ENCODE measurements at regions not wholly inside any gene's neighbourhood (a gene's known extent, or its start where the extent isn't known, plus 50 kb on each side); places are given as distances from the start of the nearest gene placed in this dataset.
A peak's percentile ranks its signal among the peaks of the same experiment; 100 is the strongest.

DNA sequence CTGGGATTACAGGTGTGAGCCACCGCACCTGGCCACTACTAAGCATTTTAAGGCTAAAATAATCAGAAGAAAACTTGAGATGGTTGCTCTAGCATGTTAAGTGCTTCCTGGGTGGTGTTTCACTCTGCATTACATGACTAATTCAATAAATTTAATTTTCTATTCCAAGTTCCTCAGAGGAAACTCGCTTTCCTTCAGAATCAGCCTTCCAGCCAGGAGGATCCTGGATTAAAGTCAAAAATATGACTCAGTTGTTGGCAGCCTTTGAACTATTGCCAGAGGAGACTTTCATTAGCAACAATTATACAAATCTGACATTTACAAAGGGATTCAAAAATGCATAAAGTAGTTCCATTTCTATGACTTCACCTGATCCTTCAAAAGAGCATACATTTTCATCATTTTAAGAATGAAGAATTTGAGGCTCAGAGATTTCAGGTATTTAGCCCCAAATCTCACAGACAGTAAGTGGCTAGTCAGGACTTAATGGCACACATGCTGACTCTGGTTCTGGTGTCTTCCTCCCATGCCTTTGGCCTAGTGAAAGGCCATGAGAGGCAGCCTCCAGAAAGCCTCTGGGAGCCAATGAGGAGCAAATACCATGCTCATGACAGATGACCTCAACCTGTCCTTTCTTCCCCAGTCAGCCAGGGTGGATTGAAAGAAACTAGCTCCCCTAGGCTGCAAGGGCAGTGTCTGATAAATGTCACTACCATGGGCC lies 115.7 kb downstream of the MAP3K21 start:
- no peak overlapping the region for H3K18ac ChIP-seq (ENCODE audit: low read length)
- H3K27ac ChIP-seq (replicated peaks; ENCODE audit: low read length) = no peak overlapping the region
- no peaks in the 10 kb centered on the region for H3K27me3 ChIP-seq (ENCODE audit: control insufficient read depth in 3 of 3, insufficient read depth in 3 of 3, low read depth in 1 of 3, low read length in 3 of 3)
- H3K79me1 ChIP-seq (ENCODE audit: low read depth, low read length) = no peaks in the 10 kb centered on the region
- H2AK5ac ChIP-seq (ENCODE audit: low read depth, low read length) = no peak overlapping the region
- H4K8ac ChIP-seq (ENCODE audit: low read depth, low read length) = no peak overlapping the region
- H2BK5ac ChIP-seq (ENCODE audit: low read length) = no peak overlapping the region
- no peak overlapping the region for H2AFZ ChIP-seq (ENCODE audit: low read length)
- H3K36me3 ChIP-seq (replicated peaks in 1 of 2; ENCODE audit: control insufficient read depth in 2 of 2, insufficient read depth in 2 of 2, low read length in 2 of 2) = no peaks in the 10 kb centered on the region
- no peak overlapping the region for H3K4ac ChIP-seq (ENCODE audit: low read length)
- no peak for DNase-seq (ENCODE audit: low spot score)
- no CpG with 5 or more reads among the region's 2 CpGs for WGBS, 2 donors (ENCODE audit: extremely low coverage in 2 of 2, insufficient read length in 2 of 2, insufficient replicate concordance in 1 of 2)
- peaks cover 0 to 6% of the 10 kb centered on the region in 2 donors for H3K9me3 ChIP-seq (replicated peaks in 1 of 2; ENCODE audit: control insufficient read depth in 2 of 2, insufficient read depth in 1 of 2, low read depth in 1 of 2, low read length in 2 of 2)
- H2BK15ac ChIP-seq (ENCODE audit: low read length) = no peak overlapping the region
- H3K9ac ChIP-seq (ENCODE audit: low read depth, low read length, poor library complexity) = no peak overlapping the region
- no peak overlapping the region for H3K4me2 ChIP-seq (ENCODE audit: insufficient read depth, low read length, poor library complexity, severe bottlenecking)
- no peak overlapping the region for H3K4me3 ChIP-seq (ENCODE audit: low read length in 2 of 2)
- H2BK12ac ChIP-seq (ENCODE audit: low read length) = no peak overlapping the region
- no peak overlapping the region for H3K14ac ChIP-seq (ENCODE audit: low read length)
- no peak overlapping the region for H4K91ac ChIP-seq (ENCODE audit: low read depth, low read length, poor library complexity)
- H3K23ac ChIP-seq (ENCODE audit: low read depth, low read length, poor library complexity) = no peak overlapping the region
- H3K4me1 ChIP-seq (ENCODE audit: control insufficient read depth in 2 of 2, insufficient read depth in 1 of 2, low read depth in 1 of 2, low read length in 2 of 2) = no peaks in the 10 kb centered on the region
- no peak overlapping the region for H2BK120ac ChIP-seq (ENCODE audit: low read depth, low read length)

DNA sequence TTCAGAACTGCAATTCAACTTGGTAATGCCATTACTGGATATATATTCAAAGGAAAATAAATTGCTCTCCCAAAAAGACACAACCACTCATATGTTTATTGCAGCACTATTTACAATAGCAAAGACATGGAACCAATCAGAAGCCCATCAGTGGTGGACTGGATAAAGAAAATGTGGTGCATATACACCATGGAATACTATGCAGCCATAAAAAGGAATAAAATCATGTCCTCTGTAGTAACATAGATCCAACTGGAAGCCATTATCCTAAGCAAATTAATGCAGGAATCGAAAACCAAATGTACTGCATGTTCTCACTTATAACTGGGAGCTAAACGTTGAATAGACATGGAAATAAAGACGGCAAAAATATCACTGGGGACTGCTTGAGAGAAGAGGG lies 117.0 kb downstream of the MAP3K21 start:
- Histone ChIP-seq H2AFZ (ENCODE audit: low read length) (no peak overlapping the region), H3K36me3 (replicated peaks in 1 of 2; ENCODE audit: control insufficient read depth in 2 of 2, insufficient read depth in 2 of 2, low read length in 2 of 2) (no peaks in the 10 kb centered on the region), H3K4me2 (ENCODE audit: insufficient read depth, low read length, poor library complexity, severe bottlenecking) (no peak overlapping the region), H2BK12ac (ENCODE audit: low read length) (no peak overlapping the region), H3K27ac (replicated peaks; ENCODE audit: low read length) (no peak overlapping the region), H3K14ac (ENCODE audit: low read length) (no peak overlapping the region), H3K9me3 (replicated peaks in 1 of 2; ENCODE audit: control insufficient read depth in 2 of 2, insufficient read depth in 1 of 2, low read depth in 1 of 2, low read length in 2 of 2) (peaks cover 0 to 7% of the 10 kb centered on the region in 2 donors), H2BK120ac (ENCODE audit: low read depth, low read length) (no peak overlapping the region), H2BK5ac (ENCODE audit: low read length) (no peak overlapping the region), H3K4me1 (ENCODE audit: control insufficient read depth in 2 of 2, insufficient read depth in 1 of 2, low read depth in 1 of 2, low read length in 2 of 2) (no peaks in the 10 kb centered on the region), H4K8ac (ENCODE audit: low read depth, low read length) (no peak overlapping the region), H2BK15ac (ENCODE audit: low read length) (no peak overlapping the region), H3K9ac (ENCODE audit: low read depth, low read length, poor library complexity) (no peak overlapping the region), H4K91ac (ENCODE audit: low read depth, low read length, poor library complexity) (no peak overlapping the region), H3K23ac (ENCODE audit: low read depth, low read length, poor library complexity) (no peak overlapping the region), H3K79me1 (ENCODE audit: low read depth, low read length) (no peaks in the 10 kb centered on the region), H3K18ac (ENCODE audit: low read length) (no peak overlapping the region), H2AK5ac (ENCODE audit: low read depth, low read length) (no peak overlapping the region), H3K27me3 (ENCODE audit: control insufficient read depth in 3 of 3, insufficient read depth in 3 of 3, low read depth in 1 of 3, low read length in 3 of 3) (no peaks in the 10 kb centered on the region), H3K4ac (ENCODE audit: low read length) (no peak overlapping the region), H3K4me3 (ENCODE audit: low read length in 2 of 2) (no peak overlapping the region)
- WGBS, 2 donors (ENCODE audit: extremely low coverage in 2 of 2, insufficient read length in 2 of 2, insufficient replicate concordance in 1 of 2) = no CpG with 5 or more reads among the region's 3 CpGs
- no peak for DNase-seq (ENCODE audit: low spot score)

DNA sequence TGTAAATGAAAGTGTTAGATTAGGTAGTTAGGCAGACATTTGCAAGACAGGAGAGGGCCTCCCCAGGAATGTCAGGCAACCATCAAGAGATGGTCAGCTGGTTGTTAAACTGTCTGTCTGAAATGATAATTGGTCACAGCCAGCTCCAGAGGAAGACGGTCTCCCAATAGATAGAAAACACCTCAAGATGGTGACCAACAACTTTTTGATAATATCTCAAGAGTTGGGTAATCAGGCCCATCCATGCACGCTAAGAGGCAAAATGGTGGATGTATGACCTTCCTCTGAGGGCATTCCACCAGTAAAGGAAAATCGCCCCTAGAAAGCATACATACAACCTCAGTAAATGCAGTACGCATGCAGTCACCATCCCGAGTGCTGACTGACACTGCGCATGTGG lies 118.2 kb downstream of the MAP3K21 start:
- H2AK5ac ChIP-seq (ENCODE audit: low read depth, low read length) = no peak overlapping the region
- H3K4me1 ChIP-seq (ENCODE audit: control insufficient read depth in 2 of 2, insufficient read depth in 1 of 2, low read depth in 1 of 2, low read length in 2 of 2) = no peaks in the 10 kb centered on the region
- H4K91ac ChIP-seq (ENCODE audit: low read depth, low read length, poor library complexity) = no peak overlapping the region
- H2BK15ac ChIP-seq (ENCODE audit: low read length) = no peak overlapping the region
- peaks cover 0 to 7% of the 10 kb centered on the region in 2 donors for H3K9me3 ChIP-seq (replicated peaks in 1 of 2; ENCODE audit: control insufficient read depth in 2 of 2, insufficient read depth in 1 of 2, low read depth in 1 of 2, low read length in 2 of 2)
- no peak overlapping the region for H2BK5ac ChIP-seq (ENCODE audit: low read length)
- H3K79me1 ChIP-seq (ENCODE audit: low read depth, low read length) = no peaks in the 10 kb centered on the region
- no CpG with 5 or more reads among the region's 6 CpGs for WGBS, 2 donors (ENCODE audit: extremely low coverage in 2 of 2, insufficient read length in 2 of 2, insufficient replicate concordance in 1 of 2)
- no peak overlapping the region for H4K8ac ChIP-seq (ENCODE audit: low read depth, low read length)
- no peak overlapping the region for H3K18ac ChIP-seq (ENCODE audit: low read length)
- H3K4ac ChIP-seq (ENCODE audit: low read length) = no peak overlapping the region
- H3K4me3 ChIP-seq (ENCODE audit: low read length in 2 of 2) = peak overlapping the region in 1 of 2 donors; percentile 7
- H2BK120ac ChIP-seq (ENCODE audit: low read depth, low read length) = no peak overlapping the region
- no peak overlapping the region for H3K27ac ChIP-seq (replicated peaks; ENCODE audit: low read length)
- no peak overlapping the region for H3K23ac ChIP-seq (ENCODE audit: low read depth, low read length, poor library complexity)
- no peak overlapping the region for H2BK12ac ChIP-seq (ENCODE audit: low read length)
- H2AFZ ChIP-seq (ENCODE audit: low read length) = no peak overlapping the region
- no peak overlapping the region for H3K4me2 ChIP-seq (ENCODE audit: insufficient read depth, low read length, poor library complexity, severe bottlenecking)
- H3K14ac ChIP-seq (ENCODE audit: low read length) = no peak overlapping the region
- no peaks in the 10 kb centered on the region for H3K27me3 ChIP-seq (ENCODE audit: control insufficient read depth in 3 of 3, insufficient read depth in 3 of 3, low read depth in 1 of 3, low read length in 3 of 3)
- no peak overlapping the region for H3K9ac ChIP-seq (ENCODE audit: low read depth, low read length, poor library complexity)
- H3K36me3 ChIP-seq (replicated peaks in 1 of 2; ENCODE audit: control insufficient read depth in 2 of 2, insufficient read depth in 2 of 2, low read length in 2 of 2) = no peaks in the 10 kb centered on the region
- no peak for DNase-seq (ENCODE audit: low spot score)

DNA sequence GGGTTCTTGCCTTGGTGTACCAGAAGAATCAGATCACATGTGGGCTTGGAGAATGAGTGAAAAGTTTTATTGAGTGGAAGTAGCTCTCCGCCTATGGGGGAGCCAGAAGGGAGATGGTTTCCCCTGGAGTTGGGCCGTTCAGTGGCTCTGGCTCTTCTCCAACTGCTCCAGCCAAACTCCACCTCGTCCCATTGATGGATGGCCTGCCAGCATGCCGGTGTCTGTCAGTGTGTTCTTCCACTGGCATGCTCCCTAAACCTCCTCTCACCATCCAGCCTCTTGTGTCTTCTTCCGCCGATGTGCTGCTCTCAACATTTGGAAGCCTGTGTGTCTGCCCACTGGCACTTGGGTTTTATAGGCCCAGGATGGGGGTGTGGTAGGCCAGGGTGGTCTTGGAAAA lies 119.4 kb downstream of the MAP3K21 start:
- no peak overlapping the region for H3K4me2 ChIP-seq (ENCODE audit: insufficient read depth, low read length, poor library complexity, severe bottlenecking)
- DNase-seq (ENCODE audit: low spot score) = no peak
- no peaks in the 10 kb centered on the region for H3K36me3 ChIP-seq (replicated peaks in 1 of 2; ENCODE audit: control insufficient read depth in 2 of 2, insufficient read depth in 2 of 2, low read length in 2 of 2)
- H2BK120ac ChIP-seq (ENCODE audit: low read depth, low read length) = no peak overlapping the region
- no peaks in the 10 kb centered on the region for H3K79me1 ChIP-seq (ENCODE audit: low read depth, low read length)
- H2BK5ac ChIP-seq (ENCODE audit: low read length) = no peak overlapping the region
- no peak overlapping the region for H2AFZ ChIP-seq (ENCODE audit: low read length)
- no peak overlapping the region for H4K8ac ChIP-seq (ENCODE audit: low read depth, low read length)
- H3K23ac ChIP-seq (ENCODE audit: low read depth, low read length, poor library complexity) = no peak overlapping the region
- no peak overlapping the region for H2BK12ac ChIP-seq (ENCODE audit: low read length)
- peaks cover 0 to 7% of the 10 kb centered on the region in 2 donors for H3K9me3 ChIP-seq (replicated peaks in 1 of 2; ENCODE audit: control insufficient read depth in 2 of 2, insufficient read depth in 1 of 2, low read depth in 1 of 2, low read length in 2 of 2)
- H3K9ac ChIP-seq (ENCODE audit: low read depth, low read length, poor library complexity) = no peak overlapping the region
- H3K4ac ChIP-seq (ENCODE audit: low read length) = no peak overlapping the region
- no peak overlapping the region for H3K27ac ChIP-seq (replicated peaks; ENCODE audit: low read length)
- no peak overlapping the region for H3K4me3 ChIP-seq (ENCODE audit: low read length in 2 of 2)
- H3K27me3 ChIP-seq (ENCODE audit: control insufficient read depth in 3 of 3, insufficient read depth in 3 of 3, low read depth in 1 of 3, low read length in 3 of 3) = no peaks in the 10 kb centered on the region
- no peak overlapping the region for H2AK5ac ChIP-seq (ENCODE audit: low read depth, low read length)
- no peak overlapping the region for H3K18ac ChIP-seq (ENCODE audit: low read length)
- H4K91ac ChIP-seq (ENCODE audit: low read depth, low read length, poor library complexity) = no peak overlapping the region
- WGBS, 2 donors (ENCODE audit: extremely low coverage in 2 of 2, insufficient read length in 2 of 2, insufficient replicate concordance in 1 of 2) = no CpG with 5 or more reads among the region's 6 CpGs
- H2BK15ac ChIP-seq (ENCODE audit: low read length) = no peak overlapping the region
- no peak overlapping the region for H3K14ac ChIP-seq (ENCODE audit: low read length)
- H3K4me1 ChIP-seq (ENCODE audit: control insufficient read depth in 2 of 2, insufficient read depth in 1 of 2, low read depth in 1 of 2, low read length in 2 of 2) = no peaks in the 10 kb centered on the region

Measured in neuronal stem cell (in vitro differentiated cells).